WERI-Rb-1 (cell line): ENCODE measurements at regions not wholly inside any gene's neighbourhood (a gene's known extent, or its start where the extent isn't known, plus 50 kb on each side); places are given as distances from the start of the nearest gene placed in this dataset.

Source experiments
- DNase-seq: peaks from one replicate; pipeline ENCODE4 v3.0.0-alpha.2; 2020
- H3K27ac ChIP-seq: fragments of 250-450 bp; sonication (Bioruptor Pico); 2 replicates; pipeline ENCODE4 v1.5.1; 2020; ENCODE audit warnings: mild to moderate bottlenecking, moderate library complexity
- H3K27me3 ChIP-seq: fragments of 250-450 bp; sonication (Bioruptor Pico); 2 replicates; pipeline ENCODE4 v1.5.1; 2021; ENCODE audit warnings: mild to moderate bottlenecking, low read depth, moderate library complexity; ENCODE audit not compliant: insufficient read depth, severe bottlenecking
- H3K36me3 ChIP-seq: fragments of 250-450 bp; sonication (Bioruptor Pico); 2 replicates; pipeline ENCODE4 v1.5.1; 2020; ENCODE audit warnings: mild to moderate bottlenecking, moderate library complexity
- H3K4me3 ChIP-seq: 2 replicates; pipeline ENCODE4 v1.5.1; 2011; ENCODE audit warnings: low read depth, mild to moderate bottlenecking, control low read depth, low read length
- H3K9me3 ChIP-seq: fragments of 250-450 bp; sonication (Bioruptor Pico); 2 replicates; pipeline ENCODE4 v1.5.1; 2021; ENCODE audit warnings: mild to moderate bottlenecking, moderate library complexity; ENCODE audit not compliant: severe bottlenecking
- CTCF ChIP-seq: IDR thresholded peaks from 2 replicates; pipeline ENCODE4 v1.5.1; 2011; ENCODE audit warnings: low read depth, mild to moderate bottlenecking, control low read depth, inconsistent platforms, low read length

- H3K36me3 ChIP-seq: no peaks in the 10 kb centered on the region
- DNase-seq: no peak
- H3K9me3 ChIP-seq: peaks cover 2% of the 10 kb centered on the region
- H3K4me3 ChIP-seq: no peak overlapping the region
- no peak overlapping the region for H3K27ac ChIP-seq
- H3K27me3 ChIP-seq: no peaks in the 10 kb centered on the region
- no peak for TF ChIP-seq CTCF
These were observed 903.7 kb upstream of the ADGRL3 start for GRCh38 chr4:60296386-60296785.

- H3K36me3 ChIP-seq: no peaks in the 10 kb centered on the region
- no peak overlapping the region for H3K27ac ChIP-seq
- no peaks in the 10 kb centered on the region for H3K27me3 ChIP-seq
- no peak overlapping the region for H3K4me3 ChIP-seq
- DNase-seq: no peak
- no peak for TF ChIP-seq CTCF
- no peaks in the 10 kb centered on the region for H3K9me3 ChIP-seq
These were observed 886.4 kb upstream of the ADGRL3 start for GRCh38 chr4:60313611-60314178.

GRCh38 chr4:60314416-60314815 lies 885.7 kb upstream of the ADGRL3 start:
- DNase-seq: no peak
- Histone ChIP-seq H3K4me3 (no peak overlapping the region), H3K27me3 (no peaks in the 10 kb centered on the region), H3K9me3 (no peaks in the 10 kb centered on the region), H3K36me3 (no peaks in the 10 kb centered on the region), H3K27ac (no peak overlapping the region)
- no peak for TF ChIP-seq CTCF

- no peak for DNase-seq
- no peak for TF ChIP-seq CTCF
- H3K9me3 ChIP-seq: no peaks in the 10 kb centered on the region
- no peak overlapping the region for H3K4me3 ChIP-seq
- H3K27ac ChIP-seq: no peak overlapping the region
- H3K36me3 ChIP-seq: no peaks in the 10 kb centered on the region
- H3K27me3 ChIP-seq: no peaks in the 10 kb centered on the region
These were observed 884.5 kb upstream of the ADGRL3 start for GRCh38 chr4:60315586-60315985.

GRCh38 chr4:60326735-60327134 lies 873.4 kb upstream of the ADGRL3 start:
- H3K27ac ChIP-seq: no peak overlapping the region
- DNase-seq: no peak
- H3K4me3 ChIP-seq: no peak overlapping the region
- TF ChIP-seq CTCF: no peak
- no peaks in the 10 kb centered on the region for H3K9me3 ChIP-seq
- H3K27me3 ChIP-seq: no peaks in the 10 kb centered on the region
- H3K36me3 ChIP-seq: no peaks in the 10 kb centered on the region

- no peak overlapping the region for H3K4me3 ChIP-seq
- H3K27me3 ChIP-seq: no peaks in the 10 kb centered on the region
- TF ChIP-seq CTCF: no peak
- no peaks in the 10 kb centered on the region for H3K9me3 ChIP-seq
- DNase-seq: no peak
- no peak overlapping the region for H3K27ac ChIP-seq
- H3K36me3 ChIP-seq: no peaks in the 10 kb centered on the region
These were observed 872.5 kb upstream of the ADGRL3 start for GRCh38 chr4:60327651-60328050.
